Mucosa of rectum (tissue), 2 donors: ENCODE measurements at regions not wholly inside any gene's neighbourhood (a gene's known extent, or its start where the extent isn't known, plus 50 kb on each side); places are given as distances from the start of the nearest gene placed in this dataset.

Experiments used
- H3K27ac ChIP-seq, 2 donors: one replicate each; pipeline ENCODE4 v1.7.0; 2013; ENCODE audit warnings: inconsistent platforms in 2 of 2, low read depth in 2 of 2, low read length in 2 of 2
- H3K27me3 ChIP-seq, 2 donors: one replicate each; pipeline ENCODE4 v1.7.0; 2013; ENCODE audit warnings: low read length in 2 of 2; ENCODE audit not compliant: control insufficient read depth in 2 of 2, insufficient read depth in 2 of 2
- H3K36me3 ChIP-seq, 2 donors: one replicate each; pipeline ENCODE4 v1.7.0; 2013; ENCODE audit warnings: low read length in 2 of 2; ENCODE audit not compliant: control insufficient read depth in 2 of 2, insufficient read depth in 2 of 2
- H3K4me1 ChIP-seq, 2 donors: one replicate each; pipeline ENCODE4 v1.7.0; 2013; ENCODE audit warnings: low read length in 2 of 2, mild to moderate bottlenecking in 1 of 2; ENCODE audit not compliant: control insufficient read depth in 2 of 2, insufficient read depth in 2 of 2
- H3K4me3 ChIP-seq, 2 donors: one replicate each; pipeline ENCODE4 v1.7.0; 2013; ENCODE audit warnings: low read length in 2 of 2
- H3K9ac ChIP-seq, 2 donors: one replicate each; pipeline ENCODE4 v1.7.0; 2013; ENCODE audit warnings: low read length in 2 of 2, low read depth in 1 of 2, mild to moderate bottlenecking in 1 of 2
- H3K9me3 ChIP-seq, 2 donors: one replicate each; pipeline ENCODE4 v1.7.0; 2013; ENCODE audit warnings: low read length in 2 of 2; ENCODE audit not compliant: control insufficient read depth in 2 of 2
- donor health status: healthy.
- donor health status: Normal muscosa, but diverticular disease.

DNA sequence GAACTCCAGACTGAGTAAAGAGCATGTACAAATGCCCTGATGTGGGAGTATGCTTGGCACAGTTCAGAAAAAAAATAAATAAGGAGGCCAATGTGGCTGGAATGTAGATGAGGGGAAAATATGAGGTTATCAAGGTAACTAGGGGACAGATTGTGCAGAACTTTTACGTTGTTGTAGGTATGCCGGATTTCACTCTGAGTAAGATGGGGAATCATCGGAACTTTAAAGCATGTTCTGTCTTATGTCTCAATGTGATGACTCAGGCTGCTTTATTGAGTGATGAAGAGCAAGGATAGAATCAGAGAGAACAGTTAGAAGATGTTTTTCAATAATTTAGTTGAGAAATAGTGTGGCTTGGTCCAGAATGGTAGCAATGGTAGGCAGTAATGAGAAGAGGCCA, 130.4 kb downstream of the C11orf87 start:
- Histone ChIP-seq H3K9ac (no peak overlapping the region), H3K36me3 (no peaks in the 10 kb centered on the region), H3K27ac (no peak overlapping the region), H3K4me3 (no peak overlapping the region), H3K4me1 (no peaks in the 10 kb centered on the region), H3K27me3 (no peaks in the 10 kb centered on the region), H3K9me3 (no peaks in the 10 kb centered on the region)

DNA sequence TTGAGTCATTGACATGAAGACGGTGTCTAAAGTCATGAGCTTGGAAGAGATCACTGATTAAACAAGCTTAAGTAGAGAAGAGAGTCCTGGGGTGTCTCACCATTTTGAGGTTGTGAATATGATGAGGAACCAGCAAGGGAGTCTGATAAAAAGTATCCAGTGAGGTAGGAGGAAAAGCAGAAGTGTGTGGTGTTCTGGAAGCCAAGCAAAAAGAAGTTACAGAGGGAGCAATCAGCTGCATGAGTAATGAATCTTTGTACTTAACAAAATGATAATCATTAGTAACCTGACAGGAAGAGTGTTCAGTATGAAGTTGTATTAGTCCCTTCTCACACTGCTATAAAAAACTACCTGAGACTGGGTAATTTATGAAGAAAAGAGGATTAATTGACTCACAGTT, 131.3 kb downstream of the C11orf87 start:
- H3K27me3 ChIP-seq: no peaks in the 10 kb centered on the region
- no peak overlapping the region for H3K9ac ChIP-seq
- no peaks in the 10 kb centered on the region for H3K4me1 ChIP-seq
- no peak overlapping the region for H3K27ac ChIP-seq
- H3K36me3 ChIP-seq: no peaks in the 10 kb centered on the region
- H3K9me3 ChIP-seq: no peaks in the 10 kb centered on the region
- no peak overlapping the region for H3K4me3 ChIP-seq

DNA sequence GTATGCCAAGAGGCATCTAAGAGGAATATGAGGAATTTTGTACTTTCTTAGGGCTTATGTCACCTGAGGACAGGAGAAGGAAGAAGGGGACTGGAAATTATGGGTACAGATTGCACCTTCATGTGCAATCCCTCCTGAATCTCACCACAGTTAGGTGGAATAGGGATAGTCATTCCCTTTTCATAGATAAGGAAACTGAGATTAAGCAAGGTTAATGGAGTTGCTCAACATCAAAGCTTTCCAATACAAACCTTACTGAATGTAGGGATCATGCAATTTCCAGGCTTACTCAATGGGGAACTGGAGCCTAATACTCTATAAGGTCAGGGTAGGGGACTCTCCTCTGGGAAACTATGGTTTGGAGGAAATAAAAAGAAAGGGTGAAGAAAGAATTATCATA, 133.0 kb downstream of the C11orf87 start:
- no peak overlapping the region for H3K9ac ChIP-seq
- no peaks in the 10 kb centered on the region for H3K4me1 ChIP-seq
- H3K36me3 ChIP-seq: no peaks in the 10 kb centered on the region
- no peaks in the 10 kb centered on the region for H3K27me3 ChIP-seq
- H3K27ac ChIP-seq: no peak overlapping the region
- H3K9me3 ChIP-seq: no peaks in the 10 kb centered on the region
- no peak overlapping the region for H3K4me3 ChIP-seq

DNA sequence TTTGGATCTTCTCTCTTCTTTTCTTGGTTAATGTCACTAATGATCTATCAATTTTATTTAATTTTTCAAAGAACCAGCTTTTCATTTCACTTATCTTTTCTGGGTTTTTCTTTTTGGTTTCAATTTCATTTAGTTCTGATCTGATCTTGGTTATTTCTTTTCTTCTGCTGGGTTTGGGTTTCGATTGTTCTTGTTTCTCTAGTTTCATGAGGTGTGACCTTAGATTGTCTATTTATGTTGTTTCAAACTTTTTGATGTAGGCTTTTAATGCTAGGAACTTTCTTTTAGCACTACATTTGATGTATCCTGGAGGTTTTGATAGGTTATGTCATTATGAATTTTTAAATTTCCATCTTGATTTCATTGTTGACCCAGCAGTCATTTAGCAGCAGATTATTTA, 142.3 kb downstream of the C11orf87 start:
- H3K27me3 ChIP-seq: no peaks in the 10 kb centered on the region
- no peaks in the 10 kb centered on the region for H3K9me3 ChIP-seq

DNA sequence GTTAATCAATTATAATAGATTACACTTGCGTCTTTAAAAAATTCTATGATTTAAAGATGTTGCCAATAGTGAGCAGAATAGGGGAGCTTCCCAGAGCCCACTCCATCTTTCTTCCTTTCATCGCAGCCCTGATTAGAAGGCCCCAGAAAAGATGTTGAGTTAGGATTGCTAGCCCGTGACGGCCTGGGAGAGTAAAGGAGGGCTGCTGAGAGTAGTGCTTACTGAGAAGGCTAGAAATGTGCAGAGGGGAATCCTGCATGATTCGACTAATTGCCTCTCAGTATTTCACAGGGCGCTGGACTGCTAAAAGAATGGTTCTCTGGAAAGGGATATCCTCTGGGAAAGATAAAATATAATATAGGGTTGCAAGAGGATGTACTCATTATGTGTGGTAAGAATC, 160.5 kb downstream of the C11orf87 start:
- H3K36me3 ChIP-seq: no peaks in the 10 kb centered on the region
- H3K27me3 ChIP-seq: no peaks in the 10 kb centered on the region
- H3K4me1 ChIP-seq: no peaks in the 10 kb centered on the region
- no peak overlapping the region for H3K27ac ChIP-seq
- no peaks in the 10 kb centered on the region for H3K9me3 ChIP-seq
- H3K9ac ChIP-seq: no peak overlapping the region
- no peak overlapping the region for H3K4me3 ChIP-seq

More for the DNA sequence above, 142.3 kb downstream of the C11orf87 start:
- Histone ChIP-seq H3K27ac (no peak overlapping the region), H3K36me3 (no peaks in the 10 kb centered on the region), H3K4me3 (no peak overlapping the region), H3K4me1 (no peaks in the 10 kb centered on the region), H3K9ac (no peak overlapping the region)

DNA sequence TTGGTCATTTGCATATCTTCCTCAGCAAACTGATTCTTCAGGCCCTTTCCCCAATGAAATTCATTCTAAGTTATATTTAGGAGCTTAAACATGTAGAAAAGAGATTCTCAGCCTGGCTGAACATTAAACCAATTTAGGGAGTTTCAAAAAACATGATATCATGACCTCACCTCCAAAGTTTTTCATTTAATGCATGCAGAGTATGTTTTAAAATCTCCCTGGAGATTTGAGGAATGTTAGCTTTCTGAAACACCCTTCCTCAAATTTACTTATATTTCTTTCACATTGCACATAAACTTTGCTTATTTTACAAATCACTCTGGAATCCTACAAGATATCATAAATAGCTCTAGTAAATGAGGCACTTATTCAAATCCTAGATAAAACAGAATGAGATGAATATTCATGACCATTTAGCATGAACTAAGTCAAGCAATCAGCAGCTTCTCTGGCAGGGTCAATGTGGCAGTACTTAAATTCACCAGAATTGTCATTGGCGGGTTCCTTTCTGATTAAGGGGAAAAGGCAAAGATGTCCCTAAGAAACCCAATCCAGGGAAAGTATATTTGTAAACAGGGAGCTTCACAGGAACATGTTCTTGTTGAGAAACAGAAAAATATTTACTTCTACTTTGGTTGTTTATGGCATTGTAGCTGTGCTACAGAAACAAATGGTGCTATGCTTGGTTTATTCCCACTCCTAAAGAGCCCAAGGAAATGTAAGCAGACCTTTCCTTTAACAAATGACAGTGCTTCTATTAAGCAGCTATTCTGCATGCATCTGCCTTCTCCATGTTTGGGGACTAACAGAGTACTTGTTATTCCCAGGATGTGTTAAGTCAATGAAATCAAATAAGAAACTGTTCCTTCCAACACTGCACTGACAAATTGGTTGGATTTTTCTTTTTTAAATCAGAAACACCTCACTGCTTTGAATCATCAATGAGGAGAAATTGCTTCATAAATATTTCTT, 162.3 kb downstream of the C11orf87 start:
- Histone ChIP-seq H3K4me3 (no peak overlapping the region), H3K9me3 (no peaks in the 10 kb centered on the region), H3K27ac (no peak overlapping the region), H3K9ac (no peak overlapping the region), H3K36me3 (no peaks in the 10 kb centered on the region), H3K27me3 (no peaks in the 10 kb centered on the region), H3K4me1 (no peaks in the 10 kb centered on the region)

DNA sequence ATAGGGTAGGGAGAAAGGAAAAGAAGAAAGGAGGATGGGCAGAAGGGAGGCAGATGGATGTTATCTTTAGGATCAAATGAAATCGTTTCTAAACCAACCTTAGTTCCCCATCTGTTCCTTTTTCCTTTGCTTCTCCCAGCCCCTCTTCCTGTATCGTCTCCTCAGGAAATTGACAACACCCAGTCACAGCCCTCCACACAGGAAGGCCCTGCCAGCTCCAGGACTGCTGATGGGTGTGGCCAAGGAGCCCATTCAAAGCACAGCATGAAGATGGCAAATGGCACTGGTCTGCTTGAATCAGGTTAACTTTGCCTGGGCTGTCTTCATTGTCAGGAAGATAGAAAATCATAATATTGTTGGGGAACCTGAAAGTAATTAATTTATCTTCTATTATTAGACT, 164.8 kb downstream of the C11orf87 start:
- Histone ChIP-seq H3K36me3 (no peaks in the 10 kb centered on the region), H3K9ac (no peak overlapping the region), H3K27me3 (no peaks in the 10 kb centered on the region), H3K4me3 (no peak overlapping the region), H3K4me1 (no peaks in the 10 kb centered on the region), H3K9me3 (no peaks in the 10 kb centered on the region), H3K27ac (no peak overlapping the region)

DNA sequence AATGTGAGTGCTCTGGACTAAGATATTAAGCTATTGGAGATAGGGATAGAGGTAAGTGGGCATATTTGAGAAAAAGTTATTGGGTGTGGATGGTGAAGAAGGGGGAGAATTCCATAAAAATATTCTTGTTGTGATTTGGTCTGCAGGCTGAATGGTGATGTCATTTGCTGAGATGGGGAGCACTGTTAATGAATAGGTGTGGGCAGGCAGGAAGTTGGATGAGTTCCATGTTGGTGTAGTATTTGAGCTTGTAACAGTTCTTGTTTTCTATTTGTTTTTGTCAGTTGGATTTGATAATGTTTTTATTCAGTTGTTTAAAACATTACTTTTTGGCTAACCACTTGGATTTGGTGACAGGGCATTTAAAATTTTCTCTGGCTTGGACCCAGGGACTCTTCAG, 168.8 kb downstream of the C11orf87 start:
- Histone ChIP-seq H3K9ac (no peak overlapping the region), H3K4me3 (no peak overlapping the region), H3K4me1 (no peaks in the 10 kb centered on the region), H3K9me3 (no peaks in the 10 kb centered on the region), H3K27ac (no peak overlapping the region), H3K36me3 (no peaks in the 10 kb centered on the region), H3K27me3 (no peaks in the 10 kb centered on the region)

DNA sequence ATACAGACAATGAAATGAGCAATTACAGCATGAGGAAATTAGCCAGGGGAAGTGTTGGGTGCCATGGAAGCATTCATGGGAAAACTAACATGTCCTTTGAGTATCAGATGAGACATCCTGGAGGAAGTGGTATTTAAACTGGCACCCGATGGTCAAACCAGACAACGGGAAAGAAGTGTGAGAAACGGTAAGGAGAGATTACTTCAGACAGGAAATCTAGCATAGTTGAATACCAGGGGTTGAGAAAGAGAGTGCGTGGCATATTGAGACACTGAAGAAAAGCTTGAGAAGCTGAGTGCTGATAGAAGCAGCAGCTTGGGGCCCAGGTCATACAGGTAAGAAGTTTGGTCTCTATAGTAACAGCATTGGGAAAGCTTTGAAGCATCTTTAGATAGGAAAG, 175.3 kb downstream of the C11orf87 start:
- H3K9ac ChIP-seq: no peak overlapping the region
- H3K9me3 ChIP-seq: no peaks in the 10 kb centered on the region
- no peaks in the 10 kb centered on the region for H3K36me3 ChIP-seq
- no peaks in the 10 kb centered on the region for H3K27me3 ChIP-seq
- no peaks in the 10 kb centered on the region for H3K4me1 ChIP-seq
- no peak overlapping the region for H3K4me3 ChIP-seq
- H3K27ac ChIP-seq: no peak overlapping the region

DNA sequence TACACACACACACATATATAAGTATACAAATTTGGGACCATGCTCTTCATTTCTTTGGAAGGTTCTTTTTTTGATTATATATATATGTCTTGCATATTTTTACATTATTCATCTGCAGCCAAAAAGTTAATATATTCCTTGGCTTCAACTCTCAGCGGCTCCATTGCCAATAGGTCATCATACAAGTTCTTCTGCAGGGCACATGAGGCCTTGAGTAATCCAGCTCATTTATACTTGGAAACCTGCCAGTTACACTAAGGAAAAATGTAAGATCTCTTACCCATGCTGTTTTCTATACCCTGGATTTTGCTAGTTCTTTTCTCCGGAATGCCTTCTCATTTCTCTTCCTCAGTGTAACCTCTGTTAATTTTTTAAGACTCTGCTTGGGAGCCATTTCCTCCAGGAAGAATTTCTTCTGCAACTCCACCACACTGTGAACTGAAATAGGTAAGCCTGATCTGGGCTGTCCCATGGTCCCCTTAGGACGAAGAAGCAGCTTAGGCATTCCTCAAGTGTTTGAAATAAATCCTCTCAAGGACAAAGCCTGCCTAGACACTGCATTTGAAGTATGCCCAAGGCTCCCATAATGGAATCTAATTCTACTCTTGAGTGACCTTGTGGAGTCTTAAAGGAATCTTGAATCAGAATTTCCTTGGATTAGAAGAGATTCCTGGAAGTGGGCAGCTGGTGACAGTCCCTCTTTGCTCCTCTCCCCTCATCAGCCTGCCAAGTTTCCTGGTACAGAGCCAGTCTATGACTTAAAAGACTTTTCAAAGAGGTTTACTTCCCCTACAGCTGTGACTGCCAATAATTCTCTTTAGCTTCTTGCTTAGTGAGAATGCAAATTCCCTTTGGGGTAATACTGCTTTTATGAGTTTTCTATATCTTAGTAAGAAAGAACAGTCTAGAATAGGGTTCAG, 182.8 kb downstream of the C11orf87 start:
- Histone ChIP-seq H3K27me3 (no peaks in the 10 kb centered on the region), H3K36me3 (no peaks in the 10 kb centered on the region), H3K4me3 (no peak overlapping the region), H3K9ac (no peak overlapping the region), H3K4me1 (no peaks in the 10 kb centered on the region), H3K9me3 (no peaks in the 10 kb centered on the region), H3K27ac (no peak overlapping the region)
